Fibroblast of lung (primary cell): ENCODE measurements at regions not wholly inside any gene's neighbourhood (a gene's known extent, or its start where the extent isn't known, plus 50 kb on each side); places are given as distances from the start of the nearest gene placed in this dataset.

Experiments
- EZH2 ChIP-seq: IDR thresholded peaks from 2 replicates; pipeline ENCODE4 v1.5.1; 2012; ENCODE audit warnings: low read length, control low read depth, mild to moderate bottlenecking; ENCODE audit errors: missing control alignments
- TF ChIP-seq, protein P1 (sequence below), 2 donors: IDR thresholded peaks in 1 of 2; conservative IDR thresholded peaks in 1 of 2; 1 replicate in 1 of 2; 2 replicates in 1 of 2; pipeline ENCODE4 v1.5.1; 2011 to 2012; ENCODE audit warnings: low read length in 2 of 2, control low read depth in 1 of 2, inconsistent platforms in 1 of 2, low read depth in 1 of 2, mild to moderate bottlenecking in 1 of 2

DNA sequence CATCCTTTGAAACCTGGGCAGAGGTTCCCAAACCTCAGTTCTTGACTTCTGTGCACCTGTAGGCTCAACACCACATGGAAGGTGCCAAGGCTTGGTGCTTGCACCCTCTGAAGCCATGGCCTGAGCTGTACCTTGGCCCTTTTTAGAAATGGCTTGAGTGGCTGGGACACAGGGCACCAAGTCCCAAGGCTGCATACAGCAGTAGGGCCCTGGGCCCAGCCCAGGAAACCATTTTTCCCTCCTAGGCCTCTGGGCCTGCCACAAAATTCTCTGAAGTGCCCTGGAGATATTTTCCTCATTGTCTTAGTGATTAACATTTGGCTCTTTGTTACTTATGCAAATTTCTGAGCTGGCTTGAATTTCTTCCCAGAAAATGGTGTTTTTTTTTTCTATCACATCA, 65.6 kb upstream of the ACTRT2 start:
- TF ChIP-seq, protein P1, sequence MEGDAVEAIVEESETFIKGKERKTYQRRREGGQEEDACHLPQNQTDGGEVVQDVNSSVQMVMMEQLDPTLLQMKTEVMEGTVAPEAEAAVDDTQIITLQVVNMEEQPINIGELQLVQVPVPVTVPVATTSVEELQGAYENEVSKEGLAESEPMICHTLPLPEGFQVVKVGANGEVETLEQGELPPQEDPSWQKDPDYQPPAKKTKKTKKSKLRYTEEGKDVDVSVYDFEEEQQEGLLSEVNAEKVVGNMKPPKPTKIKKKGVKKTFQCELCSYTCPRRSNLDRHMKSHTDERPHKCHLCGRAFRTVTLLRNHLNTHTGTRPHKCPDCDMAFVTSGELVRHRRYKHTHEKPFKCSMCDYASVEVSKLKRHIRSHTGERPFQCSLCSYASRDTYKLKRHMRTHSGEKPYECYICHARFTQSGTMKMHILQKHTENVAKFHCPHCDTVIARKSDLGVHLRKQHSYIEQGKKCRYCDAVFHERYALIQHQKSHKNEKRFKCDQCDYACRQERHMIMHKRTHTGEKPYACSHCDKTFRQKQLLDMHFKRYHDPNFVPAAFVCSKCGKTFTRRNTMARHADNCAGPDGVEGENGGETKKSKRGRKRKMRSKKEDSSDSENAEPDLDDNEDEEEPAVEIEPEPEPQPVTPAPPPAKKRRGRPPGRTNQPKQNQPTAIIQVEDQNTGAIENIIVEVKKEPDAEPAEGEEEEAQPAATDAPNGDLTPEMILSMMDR (conservative IDR thresholded peaks at IDR 0.05 in 1 of 2, IDR thresholded peaks at IDR 0.05 in 1 of 2; ENCODE audit: low read depth in 1 of 2, low read length in 2 of 2), result no peak
- no peak for TF ChIP-seq EZH2
